ENCODE measurements at regions not wholly inside any gene's neighbourhood (a gene's known extent, or its start where the extent isn't known, plus 50 kb on each side); places are given as distances from the start of the nearest gene placed in this dataset.
"Not testable (repeated sequence)": the region's sequence is repeated elsewhere in the genome, so short reads cannot be mapped to it uniquely, and the experiment has no call there.

- TF ChIP-seq EP300 (IDR thresholded peaks at IDR 0.05; ENCODE audit: borderline replicate concordance in 1 of 2, low read depth in 2 of 2, low read length in 2 of 2); CEBPB (IDR thresholded peaks at IDR 0.05; ENCODE audit: low read depth, low read length); POLR2A (IDR thresholded peaks at IDR 0.05; ENCODE audit: control extremely low read depth in 1 of 2, low read depth in 2 of 2, low read length in 2 of 2); CTCF (IDR thresholded peaks at IDR 0.05; ENCODE audit: control extremely low read depth in 1 of 3, insufficient read depth in 1 of 3, low read depth in 1 of 3, low read length in 3 of 3); BACH1 (IDR thresholded peaks at IDR 0.05; ENCODE audit: low read length); CTBP2 (IDR thresholded peaks at IDR 0.05; ENCODE audit: borderline replicate concordance, insufficient read depth, insufficient read length, low read length); MAFK (IDR thresholded peaks at IDR 0.05; ENCODE audit: low read depth, low read length); TEAD4 (IDR thresholded peaks at IDR 0.05; ENCODE audit: low read depth, low read length); NANOG (IDR thresholded peaks at IDR 0.05; ENCODE audit: insufficient read depth, low read depth, low read length, poor library complexity, severe bottlenecking); SIRT6 (IDR thresholded peaks at IDR 0.05; ENCODE audit: low read length); JUN (IDR thresholded peaks at IDR 0.05; ENCODE audit: low read depth, low read length); GTF2F1 (IDR thresholded peaks at IDR 0.05; ENCODE audit: borderline replicate concordance, low read depth, low read length); PHF8 (conservative IDR thresholded peaks at IDR 0.05; ENCODE audit: low read depth, low read length): not testable (repeated sequence)
These were observed 479.9 kb upstream of the MAN1A1 start for GRCh38 chr6:119829499-119829898.
